8988T (cell line): ENCODE measurements at regions not wholly inside any gene's neighbourhood (a gene's known extent, or its start where the extent isn't known, plus 50 kb on each side); places are given as distances from the start of the nearest gene placed in this dataset.
A peak's percentile ranks its signal among the peaks of the same experiment; 100 is the strongest.

ENCODE experiments used
- DNase-seq: peaks from one replicate; pipeline ENCODE4 v3.0.0; 2011

GRCh38 chr1:29744684-29745490, 508.6 kb downstream of the PTPRU start:
- no peak for DNase-seq

- DNase-seq: no peak
Measured at GRCh38 chr1:29743931-29744330, 507.6 kb downstream of the PTPRU start.

- no peak for DNase-seq
Measured at GRCh38 chr1:29743264-29743663, 506.9 kb downstream of the PTPRU start.

GRCh38 chr1:29739176-29739575, 502.9 kb downstream of the PTPRU start:
- no peak for DNase-seq

GRCh38 chr1:29736582-29737188, 500.4 kb downstream of the PTPRU start:
- no peak for DNase-seq

GRCh38 chr1:29732453-29732852, 496.1 kb downstream of the PTPRU start:
- DNase-seq: no peak

- no peak for DNase-seq
Measured at GRCh38 chr1:29730623-29731022, 494.3 kb downstream of the PTPRU start.

GRCh38 chr1:29729281-29729680, 493.0 kb downstream of the PTPRU start:
- DNase-seq: no peak

- no peak for DNase-seq
Measured at GRCh38 chr1:29728703-29729102, 492.4 kb downstream of the PTPRU start.

- DNase-seq: no peak
Measured at GRCh38 chr1:29725262-29725661, 488.9 kb downstream of the PTPRU start.

GRCh38 chr1:29722598-29722997, 486.3 kb downstream of the PTPRU start:
- no peak for DNase-seq

- DNase-seq: no peak
Measured at GRCh38 chr1:29719253-29719652, 482.9 kb downstream of the PTPRU start.

- no peak for DNase-seq
Measured at GRCh38 chr1:29718791-29719190, 482.5 kb downstream of the PTPRU start.

GRCh38 chr1:29716306-29716705, 480.0 kb downstream of the PTPRU start:
- DNase-seq: no peak

GRCh38 chr1:29713857-29714256, 477.5 kb downstream of the PTPRU start:
- no peak for DNase-seq

- no peak for DNase-seq
Measured at GRCh38 chr1:29712801-29713200, 476.5 kb downstream of the PTPRU start.

GRCh38 chr1:29712284-29712651, 475.9 kb downstream of the PTPRU start:
- DNase-seq: no peak

- DNase-seq: no peak
Measured at GRCh38 chr1:29711582-29712283, 475.4 kb downstream of the PTPRU start.

GRCh38 chr1:29709704-29710280, 473.5 kb downstream of the PTPRU start:
- DNase-seq: no peak

- DNase-seq: no peak
Measured at GRCh38 chr1:29708796-29709703, 472.7 kb downstream of the PTPRU start.

- DNase-seq: no peak
Measured at GRCh38 chr1:29708381-29708780, 472.1 kb downstream of the PTPRU start.

- DNase-seq: no peak
Measured at GRCh38 chr1:29707796-29708195, 471.5 kb downstream of the PTPRU start.

- peak; percentile 54 for DNase-seq
Measured at GRCh38 chr1:29706936-29707335, 470.6 kb downstream of the PTPRU start.
